NB4 (cell line): ENCODE measurements at regions not wholly inside any gene's neighbourhood (a gene's known extent, or its start where the extent isn't known, plus 50 kb on each side); places are given as distances from the start of the nearest gene placed in this dataset.

Experiments
- DNase-seq: peaks from one replicate; pipeline ENCODE4 v3.0.0; 2010; ENCODE audit warnings: low read depth
- H3K4me3 ChIP-seq: one replicate; pipeline ENCODE4 v1.5.1; 2011; ENCODE audit warnings: mild to moderate bottlenecking, low read depth, low read length, moderate library complexity
- CTCF ChIP-seq: IDR thresholded peaks from one replicate; pipeline ENCODE4 v1.5.1; 2012; ENCODE audit warnings: low read depth, low read length
- MAX ChIP-seq: IDR thresholded peaks from 2 replicates; pipeline ENCODE4 v1.6.1; 2011; ENCODE audit warnings: low read depth, low read length
- MYC ChIP-seq: IDR thresholded peaks from 2 replicates; pipeline ENCODE4 v1.6.1; 2011; ENCODE audit warnings: low read depth, low read length
- POLR2A ChIP-seq: IDR thresholded peaks from 2 replicates; pipeline ENCODE4 v1.6.1; 2011; ENCODE audit warnings: mild to moderate bottlenecking; ENCODE audit not compliant: insufficient read length; ENCODE audit errors: extremely low read depth

- H3K4me3 ChIP-seq: no peak overlapping the region
- no peak for TF ChIP-seq MYC
- no peak for TF ChIP-seq CTCF
- TF ChIP-seq MAX: no peak
- TF ChIP-seq POLR2A: no peak
- DNase-seq: peak; percentile 29
Measured at GRCh38 chr6:134502614-134503549, 185.0 kb upstream of the SGK1 start.

GRCh38 chr6:134495890-134496248 lies 178.0 kb upstream of the SGK1 start:
- H3K4me3 ChIP-seq: no peak overlapping the region
- no peak for DNase-seq
- no peak for TF ChIP-seq MAX
- no peak for TF ChIP-seq POLR2A
- no peak for TF ChIP-seq MYC
- TF ChIP-seq CTCF: no peak

- TF ChIP-seq MAX: no peak
- no peak for TF ChIP-seq CTCF
- TF ChIP-seq MYC: no peak
- TF ChIP-seq POLR2A: no peak
- no peak overlapping the region for H3K4me3 ChIP-seq
- no peak for DNase-seq
Measured at GRCh38 chr6:134495203-134495889, 177.4 kb upstream of the SGK1 start.

GRCh38 chr6:134493789-134494188 lies 175.9 kb upstream of the SGK1 start:
- no peak overlapping the region for H3K4me3 ChIP-seq
- TF ChIP-seq MYC (no peak), MAX (no peak), POLR2A (no peak)
- DNase-seq: no peak

- TF ChIP-seq MAX (no peak), MYC (no peak), POLR2A (no peak), CTCF (no peak)
- DNase-seq: no peak
Measured at GRCh38 chr6:134491477-134491876, 173.6 kb upstream of the SGK1 start.

GRCh38 chr6:134482593-134483270 lies 164.8 kb upstream of the SGK1 start:
- TF ChIP-seq POLR2A (no peak), MYC (no peak), CTCF (no peak), MAX (no peak)
- DNase-seq: no peak
- H3K4me3 ChIP-seq: no peak overlapping the region

More at GRCh38 chr6:134491477-134491876, 173.6 kb upstream of the SGK1 start:
- H3K4me3 ChIP-seq: no peak overlapping the region
